K562 (cell line): ENCODE measurements at regions not wholly inside any gene's neighbourhood (a gene's known extent, or its start where the extent isn't known, plus 50 kb on each side); places are given as distances from the start of the nearest gene placed in this dataset.

Experiments used
- ATAC-seq: fragments of 200-7000 bp; cut with Tn5 transposase; 3 replicates; pipeline ENCODE4 v1.9.1; 2020; ENCODE audit warnings: moderate library complexity
- BruUV-seq: library from RNA; stranded (reverse); fragments of 400-500 nt; replicated peaks from 2 replicates; lab custom pipeline; 2021; lab: Mats Ljungman, UMichigan
- CTCF ChIA-PET: fragments of 300-600 bp; formaldehyde crosslinking; extraction: SDS; loops from one replicate; lab custom pipeline; 2021; ENCODE audit warnings: low intra/inter-chr PET ratio; lab: Yijun Ruan, JAX
- POLR2A ChIA-PET: fragments of 300-600, 350-650 bp; sonication (Branson Sonifier 250); formaldehyde crosslinking; extraction: SDS; loops from one replicate; lab custom pipeline; 2021; ENCODE audit warnings: antibody characterized with exemption, inconsistent platforms; lab: Yijun Ruan, JAX
- DNase-seq, 4 experiments: peaks; one replicate each; pipeline versions ENCODE4 v3.0.0 to v3.0.0-alpha.2; 2011 to 2018; ENCODE audit warnings: low spot score in 3 of 4, mixed read lengths in 3 of 4; ENCODE audit errors: extremely low read depth in 1 of 4
- FAIRE-seq: peaks from 2 replicates; lab custom pipeline; 2011; peaks lifted over from hg19 to GRCh38; lab: Jason Lieb, UNC
- H2AFZ ChIP-seq: 2 replicates; pipeline ENCODE4 v1.6.0; 2011; ENCODE audit warnings: low read depth, low read length, control low read depth, inconsistent platforms
- H3K27ac ChIP-seq: fragments of 200-600 bp; 3 replicates; pipeline ENCODE4 v1.8.0; 2011; ENCODE audit warnings: low read depth, mild to moderate bottlenecking, control low read depth, inconsistent platforms, low read length, moderate library complexity, mixed read lengths; ENCODE audit errors: extremely low read depth
- H3K27me3 ChIP-seq, 2 experiments: fragments of 300-600 bp in 1 of 2; 2 replicates in 1 of 2; 3 replicates in 1 of 2; pipeline versions ENCODE4 v1.6.0 to v1.8.0; 2011; ENCODE audit warnings: inconsistent platforms in 2 of 2, low read length in 2 of 2, mild to moderate bottlenecking in 1 of 2, mixed read lengths in 1 of 2, moderate library complexity in 1 of 2; ENCODE audit not compliant: control insufficient read depth in 2 of 2, insufficient read depth in 2 of 2
- H3K36me3 ChIP-seq: fragments of 300-600 bp; 3 replicates; pipeline ENCODE4 v1.8.0; 2011; ENCODE audit warnings: mild to moderate bottlenecking, low read length, inconsistent platforms; ENCODE audit not compliant: control insufficient read depth, insufficient read depth
- H3K4me1 ChIP-seq, 2 experiments: fragments of 200-600 bp in 1 of 2; replicated peaks in 1 of 2; 2 replicates in 1 of 2; 3 replicates in 1 of 2; pipeline versions ENCODE4 v1.5.1 to v1.8.0; 2011; ENCODE audit warnings: inconsistent platforms in 2 of 2, low read length in 2 of 2, mild to moderate bottlenecking in 1 of 2, mixed read lengths in 1 of 2, moderate library complexity in 1 of 2; ENCODE audit not compliant: control insufficient read depth in 2 of 2, insufficient read depth in 2 of 2
- H3K4me2 ChIP-seq: 2 replicates; pipeline ENCODE4 v1.6.1; 2011; ENCODE audit warnings: low read length, control low read depth, inconsistent platforms, mixed read lengths; ENCODE audit not compliant: insufficient read depth
- H3K4me3 ChIP-seq: fragments of 200-600 bp; sonication (generic), shearing (Covaris generic); 2 replicates; pipeline ENCODE4 v1.5.1; 2016; ENCODE audit warnings: control low read depth, inconsistent platforms
- H3K79me2 ChIP-seq: fragments of 200-600 bp; 3 replicates; pipeline ENCODE4 v1.8.0; 2011; ENCODE audit warnings: low read length, inconsistent platforms; ENCODE audit not compliant: control insufficient read depth, insufficient read depth
- H3K9ac ChIP-seq, 2 experiments: 2 replicates each; pipeline versions ENCODE4 v1.6.0 to v1.6.1; 2011; ENCODE audit warnings: low read depth in 2 of 2, low read length in 2 of 2, control low read depth in 1 of 2, inconsistent platforms in 1 of 2, mild to moderate bottlenecking in 1 of 2, mixed read lengths in 1 of 2; ENCODE audit not compliant: insufficient read depth in 1 of 2
- H3K9me1 ChIP-seq: one replicate; pipeline ENCODE4 v1.6.0; 2011; ENCODE audit warnings: inconsistent platforms, mild to moderate bottlenecking, low read length, moderate library complexity; ENCODE audit not compliant: control insufficient read depth, insufficient read depth
- H3K9me3 ChIP-seq: replicated peaks from 2 replicates; pipeline ENCODE4 v1.5.1; 2011; ENCODE audit warnings: low read depth, low read length, inconsistent platforms; ENCODE audit not compliant: control insufficient read depth, insufficient read depth
- H4K20me1 ChIP-seq: replicated peaks from 2 replicates; pipeline ENCODE4 v1.6.1; 2011; ENCODE audit warnings: low read length, inconsistent platforms, mixed read lengths; ENCODE audit not compliant: control insufficient read depth, insufficient read depth
- CHD7 ChIP-seq: fragments of 200-600 bp; sonication (generic); IDR thresholded peaks from one replicate; pipeline ENCODE4 v1.6.1; 2012; ENCODE audit warnings: mild to moderate bottlenecking, low read depth, low read length, inconsistent platforms
- MAFF ChIP-seq: IDR thresholded peaks from 2 replicates; pipeline ENCODE4 v1.6.1; 2012; ENCODE audit warnings: low read length, improper control_type of control experiment
- NR2C1 ChIP-seq, 2 experiments: fragments of 450-650 bp; IDR thresholded peaks; 2 replicates each; pipeline ENCODE4 v1.6.1; 2017; ENCODE audit warnings: mild to moderate bottlenecking in 2 of 2, antibody characterized with exemption in 1 of 2, inconsistent platforms in 1 of 2, missing compliant biosample characterization in 1 of 2, missing genetic modification characterization in 1 of 2
- NRF1 ChIP-seq, 2 experiments: fragments of 450-650 bp; IDR thresholded peaks in 1 of 2; conservative IDR thresholded peaks in 1 of 2; 2 replicates each; pipeline ENCODE4 v1.6.1; 2014; ENCODE audit warnings: mild to moderate bottlenecking in 2 of 2
- SRF ChIP-seq, 2 experiments: fragments of 250-450, 450-650 bp in 1 of 2; sonication (Bioruptor Pico) in 1 of 2; sonication (generic) in 1 of 2; formaldehyde crosslinking; IDR thresholded peaks; 2 replicates each; pipeline versions ENCODE4 v1.5.0 to v1.5.1; 2020 to 2022; ENCODE audit warnings: mild to moderate bottlenecking in 1 of 2, missing genetic modification reagents in 1 of 2
- TEAD1 ChIP-seq, 2 experiments: fragments of 450-650 bp in 1 of 2; sonication (generic) in 1 of 2; formaldehyde crosslinking; IDR thresholded peaks; 2 replicates each; pipeline versions ENCODE4 v1.4.0 to v1.8.0; 2020 to 2022; ENCODE audit warnings: mild to moderate bottlenecking in 2 of 2, missing genetic modification reagents in 1 of 2
- TEAD2 ChIP-seq: fragments of 450-650 bp; IDR thresholded peaks from 2 replicates; pipeline ENCODE4 v1.6.1; 2016; ENCODE audit warnings: missing genetic modification characterization, control low read depth, missing compliant biosample characterization
- ZHX1 ChIP-seq: fragments of 150-350 bp; conservative IDR thresholded peaks from 2 replicates; pipeline ENCODE4 v1.6.1; 2014; ENCODE audit warnings: low read length
- ZNF766 ChIP-seq: fragments of 200-800 bp; sonication (Bioruptor generic); conservative IDR thresholded peaks from 2 replicates; pipeline ENCODE4 v1.6.1; 2016; ENCODE audit warnings: missing genetic modification characterization, missing compliant biosample characterization
- WGBS: fragments of 100-300 bp; shearing (Covaris generic); methylation state at CpG from one replicate; pipeline ENCODE4 v1.1.6; 2016; ENCODE audit warnings: low coverage, mixed read lengths; ENCODE audit not compliant: insufficient coverage; ENCODE audit errors: missing lambda C conversion rate; 5-methylcytosine and 5-hydroxymethylcytosine counted together
- in situ Hi-C: fragments of 300-500 bp; cut with MboI; formaldehyde crosslinking; loops from 4 replicates; pipeline ENCODE4 v1.15.0; 2018; ENCODE audit warnings: inconsistent platforms, mixed read lengths
- intact Hi-C: fragments of 100-400 bp; cut with micrococcal nuclease; formaldehyde crosslinking; loops from 2 replicates; pipeline ENCODE4 v1.14.2; 2022

GRCh38 chr9:38293022-38293421, 99.5 kb upstream of the ALDH1B1 start:
- H3K9me3 ChIP-seq: no peaks in the 10 kb centered on the region
- H3K4me3 ChIP-seq: no peak overlapping the region
- no peaks in the 10 kb centered on the region for H3K79me2 ChIP-seq
- WGBS: 1% methylated on average over 4 of the region's 4 CpGs
- in situ Hi-C loops: no loop called here
- DNase-seq: no peak
- H4K20me1 ChIP-seq: no peaks in the 10 kb centered on the region; the same call in 1 of the 2 replicates
- ChIA-PET CTCF (no interaction called here), POLR2A (no interaction called here)
- peaks cover 3 to 18% of the 10 kb centered on the region in 2 experiments; a peak in 3 of 5 replicates for H3K27me3 ChIP-seq
- BruUV-seq: no TSS peak
- H2AFZ ChIP-seq: no peak overlapping the region
- intact Hi-C loops: no loop called here
- H3K27ac ChIP-seq: no peak overlapping the region
- no peak overlapping the region for H3K4me2 ChIP-seq
- no peak for FAIRE-seq
- no peaks in the 10 kb centered on the region for H3K36me3 ChIP-seq
- ATAC-seq: no peak
- H3K9ac ChIP-seq: no peak overlapping the region
- H3K4me1 ChIP-seq: no peaks in the 10 kb centered on the region
- H3K9me1 ChIP-seq: no peaks in the 10 kb centered on the region
- TF ChIP-seq CHD7 (no peak), SRF (CRISPR knock-in tag; IDR thresholded peaks at IDR 0.05) (no peak), NR2C1 (IDR thresholded peaks at IDR 0.05) (no peak), NR2C1 (tag; IDR thresholded peaks at IDR 0.05) (no peak), ZNF766 (no peak), TEAD1 (CRISPR knock-in tag; IDR thresholded peaks at IDR 0.05) (no peak), TEAD2 (tag) (no peak), ZHX1 (no peak), NRF1 (conservative IDR thresholded peaks at IDR 0.05 in 1 of 2, IDR thresholded peaks at IDR 0.05 in 1 of 2) (no peak), MAFF (no peak)
